Stimulated activated CD4-positive, alpha-beta T cell treated with anti-CD3 and anti-CD28 coated beads, Interleukin-2, amount 100 ng/mL, for 24 hours (primary cell): ENCODE measurements at regions not wholly inside any gene's neighbourhood (a gene's known extent, or its start where the extent isn't known, plus 50 kb on each side); places are given as distances from the start of the nearest gene placed in this dataset.

Experiments
- DNase-seq, 2 donors: peaks; one replicate each; pipeline ENCODE4 v3.0.0-alpha.2; 2020

- no peak for DNase-seq
Measured at GRCh38 chr6:44682987-44683779, 295.7 kb downstream of the CDC5L start.

- DNase-seq: no peak
Measured at GRCh38 chr6:44685213-44685612, 297.7 kb downstream of the CDC5L start.

GRCh38 chr6:44696099-44696498, 308.6 kb downstream of the CDC5L start:
- DNase-seq: no peak

- DNase-seq: no peak
Measured at GRCh38 chr6:44696686-44697085, 309.2 kb downstream of the CDC5L start.

- no peak for DNase-seq
Measured at GRCh38 chr6:44697327-44697726, 309.8 kb downstream of the CDC5L start.

- DNase-seq: no peak
Measured at GRCh38 chr6:44698602-44699001, 311.1 kb downstream of the CDC5L start.

- DNase-seq: no peak
Measured at GRCh38 chr6:44699082-44699481, 311.6 kb downstream of the CDC5L start.

- no peak for DNase-seq
Measured at GRCh38 chr6:44699851-44700250, 312.3 kb downstream of the CDC5L start.

- DNase-seq: no peak
Measured at GRCh38 chr6:44700422-44700821, 312.9 kb downstream of the CDC5L start.

GRCh38 chr6:44701038-44701636, 313.6 kb downstream of the CDC5L start:
- DNase-seq: no peak

- DNase-seq: no peak
Measured at GRCh38 chr6:44701637-44702101, 314.2 kb downstream of the CDC5L start.

GRCh38 chr6:44702292-44702691, 314.8 kb downstream of the CDC5L start:
- DNase-seq: no peak

GRCh38 chr6:44704240-44705150, 317.0 kb downstream of the CDC5L start:
- DNase-seq: peak; percentile 28 to 54

GRCh38 chr6:44705596-44705995, 318.1 kb downstream of the CDC5L start:
- no peak for DNase-seq

- no peak for DNase-seq
Measured at GRCh38 chr6:44706011-44706410, 318.5 kb downstream of the CDC5L start.

GRCh38 chr6:44708208-44708607, 320.7 kb downstream of the CDC5L start:
- DNase-seq: no peak

GRCh38 chr6:44712353-44713111, 325.0 kb downstream of the CDC5L start:
- DNase-seq: no peak

- DNase-seq: no peak
Measured at GRCh38 chr6:44715188-44715587, 327.7 kb downstream of the CDC5L start.

- no peak for DNase-seq
Measured at GRCh38 chr6:44715925-44716324, 328.4 kb downstream of the CDC5L start.

GRCh38 chr6:44717431-44717830, 329.9 kb downstream of the CDC5L start:
- DNase-seq: no peak

- no peak for DNase-seq
Measured at GRCh38 chr6:44721954-44722578, 334.6 kb downstream of the CDC5L start.

- no peak for DNase-seq
Measured at GRCh38 chr6:44722736-44723135, 335.2 kb downstream of the CDC5L start.
